Adrenal gland (tissue), 9 donors: ENCODE measurements at regions not wholly inside any gene's neighbourhood (a gene's known extent, or its start where the extent isn't known, plus 50 kb on each side); places are given as distances from the start of the nearest gene placed in this dataset.

ENCODE experiments used
- DNase-seq, 7 donors: peaks; one replicate each; pipeline ENCODE4 v3.0.0-alpha.2; 2019 to 2020
- H3K27ac ChIP-seq, 5 donors: fragments of 200-600 bp; sonication (generic) in 4 of 5; 1 replicate in 3 of 5; 2 replicates in 2 of 5; pipeline versions ENCODE4 v1.5.1 to v1.8.0; 2016 to 2020; ENCODE audit warnings: mild to moderate bottlenecking in 1 of 5
- H3K27me3 ChIP-seq: fragments of 200-600 bp; 2 replicates; pipeline ENCODE4 v1.8.0; 2021
- H3K36me3 ChIP-seq, 2 donors: fragments of 200-600 bp; replicated peaks in 1 of 2; 1 replicate in 1 of 2; 2 replicates in 1 of 2; pipeline versions ENCODE4 v1.5.1 to v1.8.0; 2018 to 2022
- H3K4me1 ChIP-seq, 2 donors: fragments of 200-600 bp; replicated peaks in 1 of 2; 1 replicate in 1 of 2; 2 replicates in 1 of 2; pipeline versions ENCODE4 v1.5.1 to v1.8.0; 2018 to 2021
- H3K4me3 ChIP-seq, 4 donors: fragments of 200-600 bp; sonication (generic) in 3 of 4; one replicate each; pipeline ENCODE4 v1.5.1; 2016 to 2018
- H3K9me3 ChIP-seq, 3 donors: fragments of 200-600 bp; sonication (generic) in 1 of 3; replicated peaks in 1 of 3; 1 replicate in 2 of 3; 2 replicates in 1 of 3; pipeline versions ENCODE4 v1.5.1 to v1.8.0; 2016 to 2021
- POLR2A ChIP-seq, 2 donors: fragments of 450-650 bp; IDR thresholded peaks; one replicate each; pipeline ENCODE4 v1.6.1; 2017; ENCODE audit warnings: antibody characterized with exemption in 2 of 2, mild to moderate bottlenecking in 2 of 2, moderate library complexity in 1 of 2
- WGBS, 4 donors: extraction: QIAGEN DNeasy Blood & Tissue Kit in 2 of 4; methylation state at CpG; one replicate each; pipeline versions ENCODE4 v1.1.5 to v1.1.7; 2013 to 2017; 5-methylcytosine and 5-hydroxymethylcytosine counted together
- intact Hi-C, 2 donors: fragments of 100-400 bp; cut with DNase I; formaldehyde crosslinking; loops; one replicate each; pipeline versions ENCODE4 v1.14.1 to v1.15.0; 2022 to 2023
- TF ChIP-seq, protein P1 (sequence below), 6 experiments: fragments of 450-650 bp in 4 of 6; fragments of 200-600 bp in 2 of 6; sonication (generic) in 1 of 6; IDR thresholded peaks; 1 replicate in 5 of 6; 2 replicates in 1 of 6; pipeline versions ENCODE4 v1.5.1 to v1.8.0; 2016 to 2021; ENCODE audit warnings: antibody characterized with exemption in 6 of 6, mild to moderate bottlenecking in 2 of 6, moderate library complexity in 1 of 6
- donor health status: healthy with polysubstance abuse.
- donor health status: Bipolar disorder and iron deficiency.
- donor health status: DM: yes; HTN: yes; CAD: no.
- donor health status: DM: no; HTN: no; CAD: no.
- donor health status: DM: no; HTN: no; CAD: no.

DNA sequence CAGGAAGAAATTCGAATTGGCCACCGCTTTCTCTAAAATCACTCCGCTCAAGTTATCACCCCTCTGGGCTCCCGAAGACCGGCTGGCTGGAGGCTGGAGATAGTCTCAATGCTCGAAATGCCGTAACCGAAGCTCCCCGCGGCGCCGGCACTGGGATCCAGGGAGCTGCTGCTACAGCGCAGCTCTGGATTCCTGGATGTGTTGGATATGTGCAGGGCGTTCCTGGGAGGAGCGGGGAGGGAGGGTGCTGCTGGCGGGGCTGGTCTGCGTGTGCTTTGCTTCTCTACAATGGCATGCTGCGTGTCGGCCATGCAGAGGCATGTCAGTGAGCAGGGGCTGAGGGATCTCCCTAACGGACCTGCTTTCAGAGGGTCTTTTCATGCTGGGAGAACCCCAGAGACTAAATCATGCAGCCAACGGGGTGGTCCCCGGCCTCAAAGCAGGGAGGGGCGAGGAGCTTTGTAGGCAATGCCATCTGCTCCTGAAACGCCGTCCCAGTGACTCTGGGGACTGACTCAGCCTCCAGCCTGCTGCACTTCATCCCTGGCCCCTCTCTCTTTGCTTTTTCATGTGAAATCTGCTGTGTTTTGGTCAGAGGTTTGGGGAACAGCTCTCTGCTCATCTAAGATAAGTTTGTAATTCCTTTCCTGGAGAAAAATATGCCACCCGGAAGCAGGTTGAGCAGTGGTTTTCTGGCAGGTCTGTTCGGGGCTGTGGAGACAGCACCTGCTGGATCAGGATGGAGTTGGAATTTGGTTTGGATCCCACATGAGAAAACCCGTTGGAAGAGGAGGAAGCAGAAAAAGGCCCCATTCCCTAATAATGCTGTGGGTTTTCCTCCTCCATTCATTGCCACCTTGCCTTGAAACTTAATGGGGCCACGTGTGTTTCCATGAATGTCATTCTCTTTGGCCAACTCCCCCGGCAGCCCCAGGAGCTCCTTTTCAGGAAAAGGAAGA lies 311.4 kb downstream of the SEC14L1 start:
- peak in 1 of 2 donors; percentile 63 for TF ChIP-seq POLR2A (IDR thresholded peaks at IDR 0.05)
- TF ChIP-seq, protein P1, sequence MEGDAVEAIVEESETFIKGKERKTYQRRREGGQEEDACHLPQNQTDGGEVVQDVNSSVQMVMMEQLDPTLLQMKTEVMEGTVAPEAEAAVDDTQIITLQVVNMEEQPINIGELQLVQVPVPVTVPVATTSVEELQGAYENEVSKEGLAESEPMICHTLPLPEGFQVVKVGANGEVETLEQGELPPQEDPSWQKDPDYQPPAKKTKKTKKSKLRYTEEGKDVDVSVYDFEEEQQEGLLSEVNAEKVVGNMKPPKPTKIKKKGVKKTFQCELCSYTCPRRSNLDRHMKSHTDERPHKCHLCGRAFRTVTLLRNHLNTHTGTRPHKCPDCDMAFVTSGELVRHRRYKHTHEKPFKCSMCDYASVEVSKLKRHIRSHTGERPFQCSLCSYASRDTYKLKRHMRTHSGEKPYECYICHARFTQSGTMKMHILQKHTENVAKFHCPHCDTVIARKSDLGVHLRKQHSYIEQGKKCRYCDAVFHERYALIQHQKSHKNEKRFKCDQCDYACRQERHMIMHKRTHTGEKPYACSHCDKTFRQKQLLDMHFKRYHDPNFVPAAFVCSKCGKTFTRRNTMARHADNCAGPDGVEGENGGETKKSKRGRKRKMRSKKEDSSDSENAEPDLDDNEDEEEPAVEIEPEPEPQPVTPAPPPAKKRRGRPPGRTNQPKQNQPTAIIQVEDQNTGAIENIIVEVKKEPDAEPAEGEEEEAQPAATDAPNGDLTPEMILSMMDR (IDR thresholded peaks at IDR 0.05): no peak
- intact Hi-C loops: no loop called here
- 15 to 31% (median 16%) methylated on average over 20 to 30 of the region's 30 CpGs for WGBS, 4 donors
- peak in 6 of 7 donors; percentile 67 to 82 (median 70) for DNase-seq
- peaks cover 32 to 78% of the 10 kb centered on the region in 2 donors for H3K4me1 ChIP-seq
- H3K27ac ChIP-seq: peak overlapping the region; percentile 51 to 92 (median 77)
- H3K27me3 ChIP-seq: no peaks in the 10 kb centered on the region
- no peaks in the 10 kb centered on the region for H3K36me3 ChIP-seq
- H3K4me3 ChIP-seq: peak overlapping the region in 2 of 4 donors; percentile 17 to 51
- no peaks in the 10 kb centered on the region for H3K9me3 ChIP-seq

DNA sequence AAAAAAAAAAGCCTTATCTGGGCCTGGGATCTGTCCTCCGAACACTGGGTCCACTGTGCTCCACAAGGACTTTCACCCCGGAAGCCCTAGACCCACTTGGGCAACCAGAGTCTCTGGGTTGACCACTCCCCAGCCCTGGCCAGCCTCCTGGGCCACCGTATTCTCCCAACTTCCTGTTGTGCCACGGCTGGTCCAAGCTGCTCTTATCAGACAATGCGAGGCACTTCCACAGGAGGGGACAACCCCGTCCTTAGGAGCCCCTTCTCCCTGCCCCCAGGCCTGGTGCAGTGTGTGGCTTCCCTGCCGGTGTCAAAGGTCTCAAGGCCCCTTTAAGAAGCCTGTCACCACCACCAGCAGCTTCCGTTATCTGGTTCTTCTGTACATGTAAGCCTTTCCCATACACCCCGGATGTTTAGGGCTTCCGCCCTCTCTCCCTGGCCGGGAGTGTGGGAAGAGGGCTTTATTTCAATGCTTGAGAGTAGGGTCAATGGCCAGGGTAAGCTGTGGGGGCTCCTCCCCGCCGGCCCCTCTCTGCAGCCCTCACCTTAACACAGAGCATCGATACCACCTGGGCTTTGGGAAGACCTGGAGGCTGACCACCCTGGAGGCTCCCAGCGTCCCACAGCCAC lies 313.0 kb downstream of the SEC14L1 start:
- Histone ChIP-seq H3K9me3 (no peaks in the 10 kb centered on the region), H3K27ac (peak overlapping the region in 4 of 5 donors; percentile 19 to 92 (median 52)), H3K4me3 (peak overlapping the region in 1 of 4 donors; percentile 13), H3K36me3 (no peaks in the 10 kb centered on the region), H3K4me1 (peaks cover 32 to 71% of the 10 kb centered on the region in 2 donors), H3K27me3 (no peaks in the 10 kb centered on the region)
- intact Hi-C loops: no loop called here
- WGBS, 4 donors: 40 to 63% (median 59%) methylated on average over 14 to 15 of the region's 15 CpGs
- TF ChIP-seq POLR2A (IDR thresholded peaks at IDR 0.05): no peak
- TF ChIP-seq, protein P1 (IDR thresholded peaks at IDR 0.05): no peak
- DNase-seq: no peak

DNA sequence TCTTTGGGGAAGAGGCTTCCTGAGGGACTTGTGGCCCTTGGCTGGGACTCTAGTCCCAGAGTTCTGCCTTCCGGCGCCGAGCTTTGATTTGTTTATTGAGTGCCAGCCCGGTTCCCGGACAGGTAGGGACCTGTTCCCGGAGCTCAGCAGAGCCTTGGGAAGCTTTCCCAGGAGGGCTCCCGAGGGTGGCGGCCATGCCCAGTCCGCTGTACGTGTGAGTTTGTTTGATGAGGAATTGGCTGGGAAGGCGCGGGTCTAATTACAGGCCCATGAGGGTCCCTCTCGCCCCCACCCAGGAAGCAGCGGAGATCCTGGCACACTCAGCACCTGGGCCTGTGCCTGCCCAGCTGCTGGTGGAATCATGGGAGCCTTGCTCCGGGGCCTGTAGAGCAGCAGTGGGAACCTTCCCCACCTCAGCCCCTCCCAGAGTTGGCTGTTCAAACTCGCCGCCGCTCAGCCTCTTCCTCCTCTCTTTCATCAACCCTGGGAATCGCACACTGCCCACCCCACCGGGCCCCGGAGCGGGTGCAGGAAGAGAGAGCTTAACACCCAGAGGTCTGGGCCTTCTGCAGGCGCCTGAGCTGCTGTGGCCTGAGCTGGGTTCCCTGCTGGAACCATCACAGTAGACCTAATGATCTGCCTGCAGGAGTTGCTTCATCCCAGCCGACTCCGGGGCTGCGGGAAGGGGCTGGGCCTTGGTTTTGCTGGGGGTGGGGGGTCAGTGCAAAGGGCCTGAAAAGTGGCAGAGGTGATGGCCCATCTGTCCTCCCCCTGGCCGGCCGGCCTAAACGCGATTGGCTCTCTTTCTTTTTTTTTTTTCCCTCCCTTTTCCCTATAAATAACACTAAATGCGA lies 313.7 kb downstream of the SEC14L1 start:
- TF ChIP-seq, protein P1 (IDR thresholded peaks at IDR 0.05): no peak
- no peak for TF ChIP-seq POLR2A (IDR thresholded peaks at IDR 0.05)
- Histone ChIP-seq H3K27ac (peak overlapping the region in 4 of 5 donors; percentile 19 to 92 (median 52)), H3K36me3 (no peaks in the 10 kb centered on the region), H3K9me3 (no peaks in the 10 kb centered on the region), H3K4me3 (peak overlapping the region in 1 of 4 donors; percentile 13), H3K27me3 (no peaks in the 10 kb centered on the region), H3K4me1 (peaks cover 31 to 64% of the 10 kb centered on the region in 2 donors)
- intact Hi-C loops: no loop called here
- DNase-seq: no peak
- WGBS, 4 donors: 67 to 71% (median 70%) methylated on average over 15 to 31 of the region's 31 CpGs
